WTC11 (cell line): ENCODE measurements at regions not wholly inside any gene's neighbourhood (a gene's known extent, or its start where the extent isn't known, plus 50 kb on each side); places are given as distances from the start of the nearest gene placed in this dataset.
A peak's percentile ranks its signal among the peaks of the same experiment; 100 is the strongest.
"Not testable (repeated sequence)": the region's sequence is repeated elsewhere in the genome, so short reads cannot be mapped to it uniquely, and the experiment has no call there.

Source experiments
- ATAC-seq: fragments of 200-7000 bp; cut with Tn5 transposase; 2 replicates; pipeline ENCODE4 v1.10.0; 2021; ENCODE audit warnings: mild to moderate bottlenecking, moderate library complexity
- CTCF ChIA-PET: fragments of 300-600 bp; sonication (Branson Sonifier 250); formaldehyde crosslinking; loops from one replicate; lab custom pipeline; 2021; ENCODE audit warnings: antibody characterized with exemption; lab: Charles Lee
- POLR2A ChIA-PET: fragments of 350-600 bp; sonication (Branson Sonifier 250); formaldehyde crosslinking; loops from one replicate; lab custom pipeline; 2021; ENCODE audit warnings: antibody characterized with exemption; lab: Charles Lee
- DNase-seq: peaks from one replicate; pipeline ENCODE4 v3.0.0; 2021; ENCODE audit warnings: low spot score
- H3K27ac Mint-ChIP-seq: 2 replicates; pipeline ENCODE4 v1.8.0; 2021; ENCODE audit warnings: mixed read lengths
- H3K27me3 Mint-ChIP-seq: 2 replicates; pipeline ENCODE4 v1.8.0; 2021; ENCODE audit warnings: low read depth, mild to moderate bottlenecking, moderate library complexity, mixed read lengths
- H3K36me3 Mint-ChIP-seq: 2 replicates; pipeline ENCODE4 v1.8.0; 2021; ENCODE audit warnings: mixed read lengths
- H3K4me1 Mint-ChIP-seq: 2 replicates; pipeline ENCODE4 v1.8.0; 2022; ENCODE audit warnings: mixed read lengths
- H3K4me3 Mint-ChIP-seq: 2 replicates; pipeline ENCODE4 v1.8.0; 2021; ENCODE audit warnings: mild to moderate bottlenecking, moderate library complexity, mixed read lengths
- H3K9me3 Mint-ChIP-seq: 2 replicates; pipeline ENCODE4 v1.8.0; 2021; ENCODE audit warnings: mixed read lengths
- ATF1 ChIP-seq: sonication (generic); formaldehyde crosslinking; IDR thresholded peaks from 2 replicates; pipeline ENCODE4 v1.8.1; 2023; ENCODE audit warnings: mild to moderate bottlenecking, moderate library complexity, missing genetic modification reagents
- ELF4 ChIP-seq: sonication (generic); formaldehyde crosslinking; IDR thresholded peaks from 2 replicates; pipeline ENCODE4 v1.8.1; 2022; ENCODE audit warnings: low read depth, mild to moderate bottlenecking, moderate library complexity, missing genetic modification reagents
- EMX1 ChIP-seq: fragments of 250-450 bp; sonication (Bioruptor Pico); IDR thresholded peaks from 2 replicates; pipeline ENCODE4 v1.8.0; 2021; ENCODE audit warnings: mild to moderate bottlenecking
- ETV6 ChIP-seq: sonication (generic); formaldehyde crosslinking; IDR thresholded peaks from 2 replicates; pipeline ENCODE4 v1.8.1; 2022; ENCODE audit warnings: mild to moderate bottlenecking, missing genetic modification reagents
- JUN ChIP-seq: sonication (generic); formaldehyde crosslinking; IDR thresholded peaks from 2 replicates; pipeline ENCODE4 v1.8.0; 2023; ENCODE audit warnings: mild to moderate bottlenecking, missing genetic modification reagents
- OVOL2 ChIP-seq: fragments of 250-450 bp; sonication (Bioruptor Pico); IDR thresholded peaks from 2 replicates; pipeline ENCODE4 v1.9.0; 2021; ENCODE audit warnings: mild to moderate bottlenecking, borderline replicate concordance
- ZNF138 ChIP-seq: sonication (generic); formaldehyde crosslinking; conservative IDR thresholded peaks from 2 replicates; pipeline ENCODE4 v1.8.1; 2022; ENCODE audit warnings: mild to moderate bottlenecking, moderate library complexity, missing genetic modification reagents
- ZNF671 ChIP-seq: fragments of 250-450 bp; sonication (Bioruptor Pico); IDR thresholded peaks from 2 replicates; pipeline ENCODE4 v1.8.0; 2021; ENCODE audit warnings: mild to moderate bottlenecking
- TF ChIP-seq, protein P1 (sequence below): sonication (generic); formaldehyde crosslinking; IDR thresholded peaks from 2 replicates; pipeline ENCODE4 v1.8.1; 2023; ENCODE audit warnings: mild to moderate bottlenecking, missing genetic modification reagents, borderline replicate concordance
- TF ChIP-seq, protein P2 (sequence below): sonication (generic); formaldehyde crosslinking; IDR thresholded peaks from 2 replicates; pipeline ENCODE4 v1.8.0; 2022; ENCODE audit warnings: missing genetic modification reagents
- TF ChIP-seq, protein P3 (sequence below): sonication (generic); formaldehyde crosslinking; IDR thresholded peaks from 2 replicates; pipeline ENCODE4 v1.8.1; 2022; ENCODE audit warnings: missing genetic modification reagents, borderline replicate concordance
- TF ChIP-seq, protein P4 (sequence below): sonication (generic); formaldehyde crosslinking; IDR thresholded peaks from 2 replicates; pipeline ENCODE4 v1.8.0; 2022; ENCODE audit warnings: mild to moderate bottlenecking, missing genetic modification reagents

DNA sequence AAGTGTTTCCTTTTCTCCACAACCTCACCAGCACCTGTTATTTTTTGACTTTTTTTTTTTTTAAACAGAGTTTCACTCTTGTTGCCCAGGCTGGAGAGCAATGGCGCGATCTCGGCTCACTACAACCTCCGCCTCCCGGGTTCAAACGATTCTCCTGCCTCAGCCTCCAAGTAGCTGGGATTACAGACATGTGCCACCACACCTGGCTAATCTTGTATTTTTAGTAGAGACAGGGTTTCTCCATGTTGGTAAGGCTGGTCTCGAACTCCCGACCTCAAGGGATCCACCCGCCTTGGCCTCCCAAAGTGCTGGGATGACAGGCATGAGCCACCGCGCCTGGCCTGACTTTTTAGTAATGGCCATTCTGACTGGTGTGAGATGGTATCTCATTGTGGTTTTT lies 123.2 kb upstream of the CCND2 start:
- H3K9me3 Mint-ChIP-seq, DNase-seq, H3K36me3 Mint-ChIP-seq, H3K4me3 Mint-ChIP-seq, ATAC-seq, CTCF ChIA-PET, H3K27ac Mint-ChIP-seq: not testable (repeated sequence)
- POLR2A ChIA-PET, result interaction anchor here (0.6 kb wide), 1 partner anchor 134 kb away, joined by 4 read pairs; no protein-coding TSS in a partner anchor
- H3K27me3 Mint-ChIP-seq, result peaks cover 12% of the 10 kb centered on the region
- H3K4me1 Mint-ChIP-seq, result peaks cover 60% of the 10 kb centered on the region

DNA sequence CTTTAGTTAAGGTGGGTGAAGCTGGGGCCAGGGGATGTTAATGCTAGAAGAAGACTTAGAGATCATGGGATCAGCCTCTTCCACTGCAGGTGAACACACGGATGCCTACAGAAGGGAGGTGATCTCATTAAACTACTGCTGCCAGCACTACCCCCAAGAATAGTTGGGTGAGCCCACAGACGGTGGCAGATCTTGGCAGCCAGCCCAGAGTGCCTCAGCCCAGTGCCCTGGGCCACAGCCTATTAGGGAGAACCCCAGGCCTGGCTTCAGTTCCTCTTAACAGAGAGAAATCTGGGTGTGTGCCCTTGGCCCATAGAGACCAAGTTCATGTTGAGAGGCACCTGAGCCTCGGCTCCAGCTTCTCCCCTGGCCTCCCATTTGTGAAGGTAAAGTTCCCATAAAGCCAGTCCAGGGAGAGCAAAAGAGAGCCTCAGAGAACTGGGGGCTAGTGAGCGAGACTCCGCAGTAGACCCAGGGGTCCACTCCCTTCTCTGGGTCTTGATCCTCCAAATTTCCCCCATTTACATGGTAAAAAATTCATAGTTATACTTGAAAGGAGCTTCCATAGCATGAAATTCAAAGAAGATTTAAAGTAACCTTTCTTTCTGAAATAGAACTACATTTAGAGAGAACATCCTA lies 125.0 kb upstream of the CCND2 start:
- ChIA-PET CTCF (interaction anchor here (1.2 kb wide), 1 partner anchor 79 kb away, joined by 3 read pairs; no protein-coding TSS in a partner anchor), POLR2A (no interaction called here)
- H3K27ac Mint-ChIP-seq, result no peak overlapping the region
- TF ChIP-seq, protein P1, sequence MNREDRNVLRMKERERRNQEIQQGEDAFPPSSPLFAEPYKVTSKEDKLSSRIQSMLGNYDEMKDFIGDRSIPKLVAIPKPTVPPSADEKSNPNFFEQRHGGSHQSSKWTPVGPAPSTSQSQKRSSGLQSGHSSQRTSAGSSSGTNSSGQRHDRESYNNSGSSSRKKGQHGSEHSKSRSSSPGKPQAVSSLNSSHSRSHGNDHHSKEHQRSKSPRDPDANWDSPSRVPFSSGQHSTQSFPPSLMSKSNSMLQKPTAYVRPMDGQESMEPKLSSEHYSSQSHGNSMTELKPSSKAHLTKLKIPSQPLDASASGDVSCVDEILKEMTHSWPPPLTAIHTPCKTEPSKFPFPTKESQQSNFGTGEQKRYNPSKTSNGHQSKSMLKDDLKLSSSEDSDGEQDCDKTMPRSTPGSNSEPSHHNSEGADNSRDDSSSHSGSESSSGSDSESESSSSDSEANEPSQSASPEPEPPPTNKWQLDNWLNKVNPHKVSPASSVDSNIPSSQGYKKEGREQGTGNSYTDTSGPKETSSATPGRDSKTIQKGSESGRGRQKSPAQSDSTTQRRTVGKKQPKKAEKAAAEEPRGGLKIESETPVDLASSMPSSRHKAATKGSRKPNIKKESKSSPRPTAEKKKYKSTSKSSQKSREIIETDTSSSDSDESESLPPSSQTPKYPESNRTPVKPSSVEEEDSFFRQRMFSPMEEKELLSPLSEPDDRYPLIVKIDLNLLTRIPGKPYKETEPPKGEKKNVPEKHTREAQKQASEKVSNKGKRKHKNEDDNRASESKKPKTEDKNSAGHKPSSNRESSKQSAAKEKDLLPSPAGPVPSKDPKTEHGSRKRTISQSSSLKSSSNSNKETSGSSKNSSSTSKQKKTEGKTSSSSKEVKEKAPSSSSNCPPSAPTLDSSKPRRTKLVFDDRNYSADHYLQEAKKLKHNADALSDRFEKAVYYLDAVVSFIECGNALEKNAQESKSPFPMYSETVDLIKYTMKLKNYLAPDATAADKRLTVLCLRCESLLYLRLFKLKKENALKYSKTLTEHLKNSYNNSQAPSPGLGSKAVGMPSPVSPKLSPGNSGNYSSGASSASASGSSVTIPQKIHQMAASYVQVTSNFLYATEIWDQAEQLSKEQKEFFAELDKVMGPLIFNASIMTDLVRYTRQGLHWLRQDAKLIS (CRISPR knock-in tag), result no peak
- TF ChIP-seq, protein P2, sequence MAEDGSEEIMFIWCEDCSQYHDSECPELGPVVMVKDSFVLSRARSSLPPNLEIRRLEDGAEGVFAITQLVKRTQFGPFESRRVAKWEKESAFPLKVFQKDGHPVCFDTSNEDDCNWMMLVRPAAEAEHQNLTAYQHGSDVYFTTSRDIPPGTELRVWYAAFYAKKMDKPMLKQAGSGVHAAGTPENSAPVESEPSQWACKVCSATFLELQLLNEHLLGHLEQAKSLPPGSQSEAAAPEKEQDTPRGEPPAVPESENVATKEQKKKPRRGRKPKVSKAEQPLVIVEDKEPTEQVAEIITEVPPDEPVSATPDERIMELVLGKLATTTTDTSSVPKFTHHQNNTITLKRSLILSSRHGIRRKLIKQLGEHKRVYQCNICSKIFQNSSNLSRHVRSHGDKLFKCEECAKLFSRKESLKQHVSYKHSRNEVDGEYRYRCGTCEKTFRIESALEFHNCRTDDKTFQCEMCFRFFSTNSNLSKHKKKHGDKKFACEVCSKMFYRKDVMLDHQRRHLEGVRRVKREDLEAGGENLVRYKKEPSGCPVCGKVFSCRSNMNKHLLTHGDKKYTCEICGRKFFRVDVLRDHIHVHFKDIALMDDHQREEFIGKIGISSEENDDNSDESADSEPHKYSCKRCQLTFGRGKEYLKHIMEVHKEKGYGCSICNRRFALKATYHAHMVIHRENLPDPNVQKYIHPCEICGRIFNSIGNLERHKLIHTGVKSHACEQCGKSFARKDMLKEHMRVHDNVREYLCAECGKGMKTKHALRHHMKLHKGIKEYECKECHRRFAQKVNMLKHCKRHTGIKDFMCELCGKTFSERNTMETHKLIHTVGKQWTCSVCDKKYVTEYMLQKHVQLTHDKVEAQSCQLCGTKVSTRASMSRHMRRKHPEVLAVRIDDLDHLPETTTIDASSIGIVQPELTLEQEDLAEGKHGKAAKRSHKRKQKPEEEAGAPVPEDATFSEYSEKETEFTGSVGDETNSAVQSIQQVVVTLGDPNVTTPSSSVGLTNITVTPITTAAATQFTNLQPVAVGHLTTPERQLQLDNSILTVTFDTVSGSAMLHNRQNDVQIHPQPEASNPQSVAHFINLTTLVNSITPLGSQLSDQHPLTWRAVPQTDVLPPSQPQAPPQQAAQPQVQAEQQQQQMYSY (CRISPR knock-in tag), result no peak
- TF ChIP-seq ETV6 (no peak), ELF4 (no peak), JUN (no peak), EMX1 (no peak), ATF1 (CRISPR knock-in tag) (no peak), ZNF671 (no peak), ZNF138 (CRISPR knock-in tag) (no peak)
- TF ChIP-seq, protein P3, sequence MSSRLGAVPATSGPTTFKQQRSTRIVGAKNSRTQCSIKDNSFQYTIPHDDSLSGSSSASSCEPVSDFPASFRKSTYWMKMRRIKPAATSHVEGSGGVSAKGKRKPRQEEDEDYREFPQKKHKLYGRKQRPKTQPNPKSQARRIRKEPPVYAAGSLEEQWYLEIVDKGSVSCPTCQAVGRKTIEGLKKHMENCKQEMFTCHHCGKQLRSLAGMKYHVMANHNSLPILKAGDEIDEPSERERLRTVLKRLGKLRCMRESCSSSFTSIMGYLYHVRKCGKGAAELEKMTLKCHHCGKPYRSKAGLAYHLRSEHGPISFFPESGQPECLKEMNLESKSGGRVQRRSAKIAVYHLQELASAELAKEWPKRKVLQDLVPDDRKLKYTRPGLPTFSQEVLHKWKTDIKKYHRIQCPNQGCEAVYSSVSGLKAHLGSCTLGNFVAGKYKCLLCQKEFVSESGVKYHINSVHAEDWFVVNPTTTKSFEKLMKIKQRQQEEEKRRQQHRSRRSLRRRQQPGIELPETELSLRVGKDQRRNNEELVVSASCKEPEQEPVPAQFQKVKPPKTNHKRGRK (CRISPR knock-in tag), result no peak
- TF ChIP-seq, protein P4, sequence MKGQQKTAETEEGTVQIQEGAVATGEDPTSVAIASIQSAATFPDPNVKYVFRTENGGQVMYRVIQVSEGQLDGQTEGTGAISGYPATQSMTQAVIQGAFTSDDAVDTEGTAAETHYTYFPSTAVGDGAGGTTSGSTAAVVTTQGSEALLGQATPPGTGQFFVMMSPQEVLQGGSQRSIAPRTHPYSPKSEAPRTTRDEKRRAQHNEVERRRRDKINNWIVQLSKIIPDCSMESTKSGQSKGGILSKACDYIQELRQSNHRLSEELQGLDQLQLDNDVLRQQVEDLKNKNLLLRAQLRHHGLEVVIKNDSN (CRISPR knock-in tag), result no peak
- ATAC-seq, result no peak
- DNase-seq, result no peak
- no peak overlapping the region for H3K4me3 Mint-ChIP-seq
- H3K27me3 Mint-ChIP-seq, result peaks cover 29% of the 10 kb centered on the region
- H3K4me1 Mint-ChIP-seq, result peaks cover 49% of the 10 kb centered on the region
- H3K9me3 Mint-ChIP-seq, result peaks cover 19% of the 10 kb centered on the region
- H3K36me3 Mint-ChIP-seq, result peaks cover 10% of the 10 kb centered on the region

DNA sequence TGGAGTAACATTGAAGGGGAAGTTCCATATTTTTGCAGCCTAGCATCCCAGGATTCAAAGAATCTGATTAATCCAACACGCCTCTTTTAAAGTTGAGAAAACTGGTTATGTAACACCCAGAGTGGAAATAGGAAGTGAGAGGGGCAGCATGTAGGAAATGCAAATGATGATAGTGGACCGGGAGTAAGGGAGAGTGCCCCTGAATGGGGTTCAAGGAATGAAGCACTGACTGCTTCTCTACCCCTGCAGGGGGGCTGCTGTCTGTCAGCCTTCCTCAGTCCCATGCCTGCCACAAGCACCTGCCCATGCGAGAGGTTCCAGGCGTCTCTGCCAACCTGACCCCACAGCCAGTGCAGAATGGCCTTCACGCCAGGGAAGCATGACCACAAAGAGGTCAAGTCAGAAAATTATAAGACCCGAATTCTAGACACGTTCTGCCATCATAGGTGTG lies 126.5 kb upstream of the CCND2 start:
- peak; percentile 18; the same call in 1 of the 2 replicates for ATAC-seq
- no peak for DNase-seq
- ChIA-PET POLR2A (interaction anchor here (1.1 kb wide), 1 partner anchor 122 kb away, joined by 3 read pairs; no protein-coding TSS in a partner anchor), CTCF (interaction anchor here (1.1 to 1.8 kb wide), 3 partner anchors 31 to 130 kb away, joined by 3 to 5 read pairs (median 4); no protein-coding TSS in a partner anchor)
- H3K4me1 Mint-ChIP-seq, result peaks cover 44% of the 10 kb centered on the region
- peaks cover 29% of the 10 kb centered on the region for H3K27me3 Mint-ChIP-seq
- no peak overlapping the region for H3K4me3 Mint-ChIP-seq
- peak; percentile 77; the same call in 1 of the 2 replicates for TF ChIP-seq ETV6
- TF ChIP-seq OVOL2, result no peak
- peak overlapping the region; percentile 29 for H3K27ac Mint-ChIP-seq
- H3K36me3 Mint-ChIP-seq, result peaks cover 11% of the 10 kb centered on the region
- peaks cover 19% of the 10 kb centered on the region for H3K9me3 Mint-ChIP-seq
